ENCODE measurements at regions not wholly inside any gene's neighbourhood (a gene's known extent, or its start where the extent isn't known, plus 50 kb on each side); places are given as distances from the start of the nearest gene placed in this dataset.

DNA sequence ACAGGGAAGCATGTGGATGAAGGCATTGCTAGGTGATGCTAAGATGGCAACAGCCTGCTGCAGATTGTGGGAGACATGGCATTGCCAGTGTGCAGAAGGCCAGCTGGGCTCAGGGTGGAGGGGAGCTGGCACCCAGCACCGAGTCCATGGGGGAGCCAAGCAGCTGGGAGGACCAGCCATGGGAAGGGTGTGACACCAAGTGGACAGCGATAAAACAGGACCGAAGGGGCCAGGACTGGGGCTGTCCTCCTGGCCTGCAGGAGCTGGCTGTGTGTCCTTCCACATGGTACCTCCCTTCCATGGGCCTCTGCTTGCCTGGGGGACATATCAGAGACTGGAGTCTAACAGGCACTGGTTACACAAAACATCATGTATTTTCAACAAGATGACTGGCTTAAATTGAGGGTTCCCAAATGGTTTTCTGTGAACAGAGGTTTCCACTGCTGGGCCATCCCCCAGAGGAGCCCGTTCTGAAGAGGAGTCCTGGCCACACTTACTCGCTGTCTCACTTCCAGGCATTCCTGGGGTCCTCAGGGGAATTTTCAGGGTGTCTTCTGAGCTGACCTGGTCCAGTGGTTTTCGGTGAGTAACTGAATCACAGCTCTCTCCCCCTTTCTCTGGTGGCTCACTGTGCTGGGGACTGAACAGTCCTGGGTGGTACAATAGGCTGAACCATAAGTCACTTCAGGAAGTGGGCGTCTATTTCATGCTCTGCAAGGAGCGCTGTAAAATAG is 60.4 kb upstream of the TNP1 start:
- TF ChIP-seq, protein P1, sequence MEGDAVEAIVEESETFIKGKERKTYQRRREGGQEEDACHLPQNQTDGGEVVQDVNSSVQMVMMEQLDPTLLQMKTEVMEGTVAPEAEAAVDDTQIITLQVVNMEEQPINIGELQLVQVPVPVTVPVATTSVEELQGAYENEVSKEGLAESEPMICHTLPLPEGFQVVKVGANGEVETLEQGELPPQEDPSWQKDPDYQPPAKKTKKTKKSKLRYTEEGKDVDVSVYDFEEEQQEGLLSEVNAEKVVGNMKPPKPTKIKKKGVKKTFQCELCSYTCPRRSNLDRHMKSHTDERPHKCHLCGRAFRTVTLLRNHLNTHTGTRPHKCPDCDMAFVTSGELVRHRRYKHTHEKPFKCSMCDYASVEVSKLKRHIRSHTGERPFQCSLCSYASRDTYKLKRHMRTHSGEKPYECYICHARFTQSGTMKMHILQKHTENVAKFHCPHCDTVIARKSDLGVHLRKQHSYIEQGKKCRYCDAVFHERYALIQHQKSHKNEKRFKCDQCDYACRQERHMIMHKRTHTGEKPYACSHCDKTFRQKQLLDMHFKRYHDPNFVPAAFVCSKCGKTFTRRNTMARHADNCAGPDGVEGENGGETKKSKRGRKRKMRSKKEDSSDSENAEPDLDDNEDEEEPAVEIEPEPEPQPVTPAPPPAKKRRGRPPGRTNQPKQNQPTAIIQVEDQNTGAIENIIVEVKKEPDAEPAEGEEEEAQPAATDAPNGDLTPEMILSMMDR (IDR thresholded peaks at IDR 0.05; ENCODE audit: poor library complexity) = no peak
- TF ChIP-seq EZH2 (IDR thresholded peaks at IDR 0.05; ENCODE audit: borderline replicate concordance) = no peak
